Erythroblast (primary cell): ENCODE measurements at regions not wholly inside any gene's neighbourhood (a gene's known extent, or its start where the extent isn't known, plus 50 kb on each side); places are given as distances from the start of the nearest gene placed in this dataset.
"Not testable (repeated sequence)": the region's sequence is repeated elsewhere in the genome, so short reads cannot be mapped to it uniquely, and the experiment has no call there.

Experiments
- GATA1 ChIP-seq: IDR thresholded peaks from 2 replicates; pipeline ENCODE4 v1.6.1; 2011; ENCODE audit warnings: low read depth, mild to moderate bottlenecking, control low read depth, low read length, moderate library complexity
- POLR2A ChIP-seq: IDR thresholded peaks from 2 replicates; pipeline ENCODE4 v1.6.1; 2011; ENCODE audit warnings: mild to moderate bottlenecking, low read length

GRCh38 chr15:35700091-35700593 lies 154.2 kb upstream of the DPH6 start:
- not testable (repeated sequence) for TF ChIP-seq POLR2A, GATA1
